ENCODE measurements at regions not wholly inside any gene's neighbourhood (a gene's known extent, or its start where the extent isn't known, plus 50 kb on each side); places are given as distances from the start of the nearest gene placed in this dataset.

GRCh38 chr4:81754169-81754568 is 282.5 kb upstream of the RASGEF1B start:
- WGBS, 2 donors = 93 to 98% methylated on average over 4 of the region's 4 CpGs
- ATAC-seq (no peak), DNase-seq (no peak)
- TF ChIP-seq CTCF (IDR thresholded peaks at IDR 0.05) = no peak
- Histone ChIP-seq H3K9me3 (no peaks in the 10 kb centered on the region), H3K36me3 (no peaks in the 10 kb centered on the region), H3K27me3 (no peaks in the 10 kb centered on the region), H3K27ac (no peak overlapping the region), H3K4me1 (no peaks in the 10 kb centered on the region), H3K4me3 (no peak overlapping the region)
- intact Hi-C loops (cut with DNase I) = no loop called here

GRCh38 chr4:81751531-81752289 is 280.0 kb upstream of the RASGEF1B start:
- H3K27ac ChIP-seq = no peak overlapping the region
- ATAC-seq = no peak
- no peak for DNase-seq
- WGBS, 2 donors = 91 to 94% methylated on average over 6 of the region's 6 CpGs
- no peaks in the 10 kb centered on the region for H3K36me3 ChIP-seq
- no peak for TF ChIP-seq CTCF (IDR thresholded peaks at IDR 0.05)
- H3K9me3 ChIP-seq = no peaks in the 10 kb centered on the region
- H3K4me3 ChIP-seq = no peak overlapping the region
- H3K27me3 ChIP-seq = no peaks in the 10 kb centered on the region
- peaks cover 0 to 13% (median 0%) of the 10 kb centered on the region in 9 donors for H3K4me1 ChIP-seq
- intact Hi-C loops (cut with DNase I) = no loop called here

GRCh38 chr4:81747242-81747930 is 275.7 kb upstream of the RASGEF1B start:
- H3K9me3 ChIP-seq = no peaks in the 10 kb centered on the region
- ATAC-seq = peak in 3 of 8 donors; percentile 25 to 72 (median 39)
- 48 to 55% methylated on average over 2 of the region's 2 CpGs for WGBS, 2 donors
- no peak overlapping the region for H3K4me3 ChIP-seq
- DNase-seq = peak in 1 of 2 donors; percentile 14
- H3K27ac ChIP-seq = peak overlapping the region in 1 of 10 donors; percentile 70
- TF ChIP-seq CTCF (IDR thresholded peaks at IDR 0.05) = no peak
- H3K27me3 ChIP-seq = no peaks in the 10 kb centered on the region
- peaks cover 0 to 15% (median 0%) of the 10 kb centered on the region in 9 donors for H3K4me1 ChIP-seq
- intact Hi-C loops (cut with DNase I) = no loop called here
- no peaks in the 10 kb centered on the region for H3K36me3 ChIP-seq

DNA sequence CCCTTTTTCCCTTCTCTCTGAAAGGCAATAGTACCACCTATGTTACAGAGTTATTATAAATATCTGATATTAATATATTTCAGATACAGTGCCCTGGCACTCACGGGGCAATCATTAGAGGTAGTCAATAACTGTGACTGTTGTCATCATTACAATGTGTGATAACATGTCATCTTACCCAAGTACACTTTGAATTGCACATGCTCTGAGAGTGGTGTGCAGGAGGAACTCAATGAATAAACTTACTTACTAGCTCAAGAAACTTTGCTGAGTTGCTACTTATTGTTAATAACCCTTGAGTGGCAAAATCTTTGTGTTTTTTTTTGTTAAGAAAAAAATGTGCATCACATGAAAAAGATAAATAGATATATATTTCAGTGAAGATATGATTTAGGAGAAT is 275.1 kb upstream of the RASGEF1B start:
- 59 to 73% methylated on average over 1 of the region's 1 CpG for WGBS, 2 donors
- Histone ChIP-seq H3K4me1 (peaks cover 0 to 15% (median 0%) of the 10 kb centered on the region in 9 donors), H3K36me3 (no peaks in the 10 kb centered on the region), H3K4me3 (no peak overlapping the region), H3K27me3 (no peaks in the 10 kb centered on the region), H3K27ac (no peak overlapping the region), H3K9me3 (no peaks in the 10 kb centered on the region)
- no peak for TF ChIP-seq CTCF (IDR thresholded peaks at IDR 0.05)
- DNase-seq (no peak), ATAC-seq (no peak)
- intact Hi-C loops (cut with DNase I) = no loop called here

Data from heart right ventricle (tissue), 16 donors.